ENCODE measurements at regions not wholly inside any gene's neighbourhood (a gene's known extent, or its start where the extent isn't known, plus 50 kb on each side); places are given as distances from the start of the nearest gene placed in this dataset.
"Not testable (repeated sequence)": the region's sequence is repeated elsewhere in the genome, so short reads cannot be mapped to it uniquely, and the experiment has no call there.

DNA sequence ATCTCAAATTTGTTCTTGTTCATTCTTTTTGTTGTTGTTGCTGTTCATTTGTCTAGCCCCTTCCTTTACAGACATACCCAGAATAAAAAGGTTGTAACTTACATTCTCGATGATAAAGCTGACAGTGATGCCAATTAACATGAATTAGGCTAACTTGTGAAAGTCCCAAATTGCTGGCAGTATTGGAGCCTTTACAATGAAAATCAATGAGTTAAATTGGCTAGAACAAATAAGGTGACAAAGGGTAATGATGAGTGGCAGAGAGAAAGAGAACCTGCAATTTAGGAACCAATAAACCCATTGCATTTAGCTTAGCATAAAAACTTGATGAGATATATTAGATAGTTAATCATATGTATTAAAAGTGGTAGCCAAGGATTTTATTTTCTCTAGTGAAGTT, 521.0 kb downstream of the ADCYAP1 start:
- peak; percentile 59 for DNase-seq

DNA sequence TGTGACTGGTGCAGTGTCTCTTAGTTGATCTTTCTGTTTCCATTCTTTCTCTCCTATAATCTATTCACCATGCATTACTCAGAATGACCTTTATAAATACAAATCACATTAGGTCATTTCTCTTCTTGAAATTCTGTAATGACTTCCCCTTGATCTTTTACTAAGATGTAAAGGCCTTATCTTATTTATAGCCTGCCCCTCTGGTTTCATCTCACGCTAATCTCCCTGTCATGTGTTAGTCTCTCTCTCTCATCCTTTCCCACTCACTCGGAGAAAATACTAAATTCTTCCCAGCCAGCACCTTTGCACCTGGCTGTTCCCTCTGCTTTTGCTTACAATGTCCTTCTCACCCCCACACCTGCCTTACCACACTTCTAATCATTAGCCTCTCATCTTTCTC, 530.8 kb downstream of the ADCYAP1 start:
- DNase-seq: no peak

DNA sequence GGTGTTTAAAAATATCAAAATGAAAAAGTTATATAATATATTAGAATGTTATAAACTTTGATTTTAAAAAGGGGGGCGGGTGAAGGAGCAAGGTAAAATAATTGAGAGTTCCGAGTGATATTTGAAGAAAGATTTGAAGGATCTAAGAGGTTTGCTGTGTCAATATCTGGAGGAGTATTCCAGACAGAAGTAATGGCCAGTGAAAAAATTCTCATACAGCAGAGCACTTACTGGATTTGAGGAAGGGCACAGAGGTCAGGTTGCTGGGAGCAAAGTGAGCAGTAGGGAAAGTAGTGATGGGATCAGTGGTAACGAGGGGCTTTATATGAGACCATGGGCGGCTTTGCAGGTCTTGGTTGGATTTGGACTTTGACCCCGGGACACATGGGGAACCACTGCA, 531.5 kb downstream of the ADCYAP1 start:
- no peak for DNase-seq

DNA sequence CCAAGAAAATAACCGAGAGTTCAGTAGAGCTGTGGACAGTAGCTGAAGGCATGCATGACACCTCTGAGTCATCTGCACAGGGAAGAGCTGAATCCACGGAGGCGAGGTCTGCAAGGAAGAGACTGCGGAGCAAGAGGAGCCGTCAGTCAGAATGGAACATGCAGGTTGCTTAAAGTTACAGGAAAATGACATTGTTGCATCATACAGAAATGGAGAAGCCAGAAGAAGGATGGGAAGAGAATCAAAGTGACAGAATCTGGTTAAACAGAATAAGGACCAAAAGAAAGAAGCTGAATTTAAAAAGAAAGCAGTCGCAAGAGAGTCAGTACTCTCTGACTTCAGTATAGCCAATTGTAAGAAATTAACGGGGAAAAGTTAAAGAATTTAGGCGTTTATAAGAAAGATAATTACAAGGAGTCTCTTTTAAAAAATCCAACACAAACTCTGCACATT, 533.8 kb downstream of the ADCYAP1 start:
- DNase-seq: no peak

DNA sequence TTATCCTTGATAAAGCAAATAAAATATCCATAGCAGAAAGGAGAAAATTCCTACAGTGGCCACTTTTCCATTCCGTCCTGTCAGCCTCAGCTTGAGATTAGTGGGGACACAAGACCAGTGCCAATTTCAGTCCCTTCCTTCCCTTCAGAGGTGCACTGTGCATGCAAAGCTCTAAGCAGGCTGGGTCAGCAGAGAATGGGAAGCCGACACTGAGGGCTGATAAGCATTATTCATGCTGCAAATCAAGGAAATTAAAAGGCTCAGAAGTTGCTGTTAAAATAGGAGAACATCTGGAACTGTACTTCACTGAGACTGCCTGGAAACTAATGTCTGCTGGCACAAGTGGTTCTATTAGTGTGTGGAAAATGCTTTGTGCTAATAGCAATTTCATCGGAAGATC, 534.3 kb downstream of the ADCYAP1 start:
- no peak for DNase-seq

DNA sequence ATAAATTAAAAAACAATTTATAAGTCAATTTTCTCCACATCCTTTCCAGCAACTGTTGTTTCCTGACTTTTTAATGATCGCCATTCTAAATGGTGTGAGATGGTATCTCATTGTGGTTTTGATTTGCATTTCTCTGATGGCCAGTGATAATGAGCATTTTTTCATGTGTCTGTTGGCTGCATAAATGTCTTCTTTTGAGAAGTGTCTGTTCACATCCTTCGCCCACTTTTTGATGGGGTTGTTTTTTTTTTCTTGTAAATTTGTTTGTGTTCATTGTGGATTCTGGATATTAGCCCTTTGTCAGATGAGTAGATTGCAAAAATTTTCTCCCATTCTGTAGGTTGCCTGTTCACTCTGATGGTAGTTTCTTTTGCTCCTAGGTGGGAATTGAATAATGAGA, 539.4 kb downstream of the ADCYAP1 start:
- not testable (repeated sequence) for DNase-seq

DNA sequence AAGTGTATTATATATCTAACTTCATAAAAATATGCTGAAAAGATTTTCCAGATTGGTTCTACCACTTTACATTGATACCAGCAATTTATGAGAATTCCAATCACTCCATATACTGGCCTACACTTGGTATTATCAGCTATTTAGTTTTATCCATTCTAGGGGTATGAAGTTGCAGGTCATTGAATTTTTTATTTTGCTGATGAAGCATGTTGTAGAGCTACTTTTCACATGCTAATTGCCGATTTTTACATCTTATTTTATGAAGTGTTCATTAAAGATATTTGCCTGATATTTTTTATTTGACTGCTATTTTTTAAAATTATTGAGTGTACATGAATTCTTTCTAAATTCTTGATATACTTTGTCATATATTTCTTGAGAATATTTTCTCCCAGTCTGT, 542.1 kb downstream of the ADCYAP1 start:
- DNase-seq: no peak

DNA sequence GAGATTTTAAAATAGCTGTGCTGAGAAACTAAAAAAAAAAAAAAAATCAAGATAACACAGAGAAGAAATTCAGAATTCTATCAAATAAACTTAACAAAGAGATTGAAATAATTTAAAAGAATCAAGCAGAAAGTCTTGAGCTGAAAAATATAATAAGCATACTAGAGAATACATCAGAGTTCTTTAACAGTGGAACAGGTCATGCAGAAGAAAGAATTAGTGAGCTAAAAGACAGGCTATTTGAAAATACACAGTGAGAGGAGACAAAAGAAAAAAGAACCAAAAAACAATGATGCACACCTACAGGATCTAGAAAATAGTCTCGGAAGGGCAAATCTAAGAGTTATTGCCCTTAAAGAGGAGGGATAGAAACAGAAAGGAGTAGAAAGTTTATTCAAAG, 548.1 kb downstream of the ADCYAP1 start:
- DNase-seq: no peak

DNA sequence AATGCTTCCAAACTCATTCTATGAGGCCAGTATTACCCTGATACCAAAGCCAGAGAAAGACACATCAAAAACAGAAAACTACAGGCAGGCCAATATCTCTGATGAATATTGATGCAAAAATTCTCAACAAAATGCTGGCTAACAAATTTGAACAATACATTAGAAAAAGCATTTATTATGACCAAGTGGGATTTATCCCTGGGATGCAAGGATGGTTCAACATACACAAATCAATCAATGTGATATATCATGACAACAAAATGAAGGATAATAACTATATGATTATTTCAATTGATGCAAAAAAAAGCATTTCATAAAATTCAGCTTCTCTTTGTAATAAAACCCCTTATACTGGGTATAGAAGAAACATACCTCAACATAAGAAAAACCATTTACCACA, 550.9 kb downstream of the ADCYAP1 start:
- no peak for DNase-seq

DNA sequence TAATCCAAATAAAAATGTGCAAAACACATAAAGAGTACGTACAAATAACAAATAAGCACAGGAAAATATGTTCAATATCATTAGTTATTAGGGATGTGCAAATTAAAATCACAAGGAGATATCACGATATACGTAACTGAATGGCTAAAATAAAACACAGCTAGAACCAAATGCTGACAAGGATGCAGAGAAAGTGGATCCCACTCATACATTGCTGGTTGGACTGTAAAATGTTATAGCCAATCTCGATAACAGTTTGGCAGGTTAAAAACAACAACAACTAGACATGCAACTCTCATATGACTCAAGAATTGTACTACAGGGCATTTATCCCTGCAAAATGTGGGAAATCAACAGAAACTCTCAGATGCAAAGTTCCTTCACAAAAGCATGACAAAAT, 553.9 kb downstream of the ADCYAP1 start:
- no peak for DNase-seq

DNA sequence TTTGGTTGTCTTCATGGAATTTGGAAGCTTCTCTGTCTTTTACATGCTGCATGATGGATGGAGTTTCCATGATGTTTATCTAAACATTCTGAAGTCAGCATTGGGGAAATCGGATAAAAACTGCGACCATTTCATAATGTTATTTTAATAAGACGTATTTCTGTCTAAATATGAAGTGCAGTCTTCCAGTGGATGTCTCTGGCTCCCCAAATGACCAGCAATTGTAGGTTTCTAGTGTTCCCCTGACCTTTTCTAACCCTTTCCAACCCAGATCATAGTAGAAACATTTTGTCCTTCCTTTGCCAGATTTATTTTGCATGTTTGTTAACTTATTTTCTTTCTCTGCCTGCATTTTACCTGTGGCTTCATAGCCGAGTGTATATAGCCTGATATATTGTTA, 559.3 kb downstream of the ADCYAP1 start:
- no peak for DNase-seq

DNA sequence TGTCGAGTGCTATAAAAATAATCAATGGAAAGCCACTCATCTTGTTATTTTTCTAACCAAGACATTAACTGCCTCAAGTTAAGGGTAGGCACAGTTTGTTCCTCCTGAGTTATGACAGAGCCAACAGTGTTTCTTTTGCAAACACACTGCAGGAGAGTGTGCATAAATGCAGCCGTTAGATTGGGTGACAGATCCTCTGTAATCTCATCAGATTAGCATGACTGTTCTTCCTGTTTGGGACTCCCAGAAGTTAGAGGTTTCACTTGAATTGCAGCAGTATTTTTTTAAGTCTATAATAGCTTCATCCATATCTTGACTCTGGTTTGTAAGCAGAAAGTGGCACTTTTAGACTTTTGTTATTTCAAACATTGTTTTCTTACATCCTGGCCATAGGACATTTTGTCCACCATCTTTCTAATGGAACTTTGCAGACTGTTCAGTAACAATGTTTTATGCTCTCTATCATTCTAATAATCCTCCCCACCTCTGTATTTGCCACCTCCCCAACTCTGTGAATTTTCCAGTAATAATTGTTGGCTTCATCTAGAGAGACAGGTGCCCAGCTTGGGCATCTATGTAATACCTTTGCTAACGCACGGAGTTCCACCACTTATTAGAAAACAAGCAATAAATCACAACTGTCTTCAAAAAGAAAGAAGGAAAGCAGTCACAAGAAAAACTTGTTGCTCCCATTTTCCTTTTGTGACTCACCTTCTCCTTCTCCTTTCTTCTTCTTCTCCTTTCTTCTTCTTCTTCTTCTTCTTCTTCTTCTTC, 560.0 kb downstream of the ADCYAP1 start:
- DNase-seq: no peak

DNA sequence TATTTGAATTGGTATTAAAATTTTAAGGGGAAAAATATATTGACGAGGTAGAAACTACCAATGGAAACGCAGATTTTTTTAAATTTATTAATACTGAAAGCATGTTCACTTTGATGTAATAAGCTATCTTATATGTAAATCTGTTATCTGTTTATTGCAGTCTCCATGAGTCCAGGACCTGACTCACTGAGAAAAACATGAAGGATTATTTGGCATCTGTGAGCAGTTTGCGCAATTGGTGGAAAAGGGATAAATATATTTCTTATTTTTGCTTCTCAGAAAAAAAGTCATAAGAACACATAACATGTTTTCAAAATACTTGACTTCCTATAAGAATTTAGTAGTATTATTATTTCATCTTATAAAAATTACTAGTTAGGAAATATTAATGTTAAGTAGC, 561.4 kb downstream of the ADCYAP1 start:
- no peak for DNase-seq

DNA sequence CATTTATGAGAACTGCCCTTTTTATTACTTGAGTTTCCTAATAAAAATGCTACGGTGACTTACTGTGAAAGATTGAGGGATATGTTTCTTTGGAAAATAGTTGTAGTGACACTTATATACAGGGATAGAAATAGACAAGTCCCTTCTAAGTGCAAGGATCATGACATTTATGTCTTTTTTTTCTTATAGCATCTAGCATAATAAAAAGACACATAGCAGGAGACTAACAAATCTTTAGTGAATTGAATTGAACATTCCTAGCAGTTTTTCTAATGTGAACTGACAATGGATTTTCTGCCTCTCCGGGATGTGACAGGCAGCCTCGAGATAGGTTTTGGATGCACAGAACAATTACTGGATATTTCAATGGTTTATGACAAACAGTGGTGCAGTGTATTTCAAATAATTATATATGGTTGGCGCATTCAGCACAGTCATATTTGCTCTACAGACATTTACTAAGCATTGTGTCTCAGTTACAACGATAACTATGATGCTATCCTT, 562.8 kb downstream of the ADCYAP1 start:
- DNase-seq: no peak

DNA sequence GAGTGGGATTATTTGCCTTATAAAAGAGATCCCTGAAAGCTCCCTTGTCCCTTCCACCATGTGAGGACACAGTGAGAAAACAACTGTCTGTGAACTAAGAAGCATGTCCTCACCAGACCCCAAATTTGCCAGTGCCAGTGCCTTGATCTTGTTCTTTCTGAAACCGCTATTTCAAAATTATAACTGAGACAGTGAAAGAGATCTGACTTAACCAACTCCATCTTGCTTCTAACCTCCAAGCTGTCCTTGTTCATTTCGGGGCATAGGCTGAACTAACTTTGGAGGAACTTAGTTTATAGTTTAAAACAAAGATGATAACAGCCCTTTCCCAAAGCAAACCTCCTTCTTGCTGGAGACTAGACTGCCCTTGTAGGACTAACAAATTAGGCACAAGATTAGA, 563.9 kb downstream of the ADCYAP1 start:
- DNase-seq: no peak

DNA sequence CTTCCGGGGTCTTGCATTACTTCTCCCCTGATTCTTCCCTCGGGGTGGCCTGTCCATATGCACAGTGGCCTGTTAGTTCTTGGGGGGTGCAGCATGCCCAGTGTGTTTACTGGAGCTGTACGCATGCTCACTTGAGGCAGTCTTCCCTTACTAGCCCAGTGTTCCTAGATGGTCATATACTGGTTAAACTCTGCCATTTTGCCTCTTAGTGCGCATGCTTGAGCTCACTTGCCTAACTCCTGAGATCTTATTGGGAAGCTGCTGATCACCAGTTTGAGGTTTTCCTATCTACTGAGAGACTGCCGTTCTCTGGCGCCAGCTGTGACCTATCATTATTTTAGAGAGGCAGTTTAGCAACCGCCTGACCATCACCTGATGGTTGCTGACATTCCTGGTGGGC, 571.2 kb downstream of the ADCYAP1 start:
- DNase-seq: no peak

DNA sequence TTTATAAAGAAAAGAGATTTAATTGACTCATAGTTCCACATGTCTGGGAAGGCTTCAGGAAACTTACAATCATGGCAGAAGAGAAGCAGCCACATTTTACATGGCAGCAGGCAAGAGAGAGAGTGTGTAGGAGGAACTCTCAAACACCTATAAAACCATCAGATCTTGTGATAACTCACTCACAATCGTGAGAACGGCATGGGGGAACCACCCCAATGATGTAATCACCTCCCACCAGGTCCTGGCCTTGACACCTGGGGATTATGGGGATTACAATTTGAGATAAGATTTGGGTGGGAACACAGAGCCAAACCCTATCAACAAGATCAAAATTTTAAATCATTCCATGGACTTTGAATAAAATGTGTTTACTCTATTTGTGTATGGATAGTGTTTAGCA, 575.6 kb downstream of the ADCYAP1 start:
- no peak for DNase-seq

DNA sequence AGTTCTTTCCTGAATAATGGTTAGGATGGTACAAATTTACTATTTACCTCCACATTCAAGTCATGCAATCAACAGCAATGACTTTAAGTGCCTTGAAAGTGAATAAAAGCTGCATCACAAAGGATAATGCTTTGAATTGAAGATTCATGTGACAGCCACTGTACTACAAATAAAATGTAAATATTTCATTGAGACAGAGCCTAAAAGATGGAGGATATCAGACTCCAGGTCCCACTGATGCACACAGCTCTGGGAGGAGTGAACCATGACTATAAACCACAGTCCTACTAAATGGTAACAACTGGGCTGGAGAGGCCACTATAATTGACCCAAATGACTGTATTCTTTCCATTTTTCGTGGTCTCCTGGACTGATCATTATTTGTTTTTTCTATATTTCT, 576.9 kb downstream of the ADCYAP1 start:
- no peak for DNase-seq

DNA sequence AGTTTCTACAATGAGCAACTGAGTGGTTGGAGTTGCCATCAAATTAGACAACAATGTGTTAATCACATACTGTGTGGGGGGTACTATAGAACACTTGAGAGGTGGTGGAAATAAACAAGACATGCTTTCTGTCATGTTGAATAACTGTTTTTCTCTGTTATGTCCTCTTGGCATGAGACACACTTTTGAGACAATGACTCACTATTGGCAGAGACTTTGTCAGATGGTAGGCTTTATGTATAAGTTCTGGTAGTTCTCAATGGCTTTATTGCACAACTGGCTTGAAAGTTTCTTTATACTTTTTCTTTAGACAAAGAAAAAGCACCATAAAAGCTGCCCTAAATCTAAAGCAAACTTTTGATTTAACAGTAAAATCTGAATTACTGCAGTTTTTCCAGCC, 578.7 kb downstream of the ADCYAP1 start:
- no peak for DNase-seq

DNA sequence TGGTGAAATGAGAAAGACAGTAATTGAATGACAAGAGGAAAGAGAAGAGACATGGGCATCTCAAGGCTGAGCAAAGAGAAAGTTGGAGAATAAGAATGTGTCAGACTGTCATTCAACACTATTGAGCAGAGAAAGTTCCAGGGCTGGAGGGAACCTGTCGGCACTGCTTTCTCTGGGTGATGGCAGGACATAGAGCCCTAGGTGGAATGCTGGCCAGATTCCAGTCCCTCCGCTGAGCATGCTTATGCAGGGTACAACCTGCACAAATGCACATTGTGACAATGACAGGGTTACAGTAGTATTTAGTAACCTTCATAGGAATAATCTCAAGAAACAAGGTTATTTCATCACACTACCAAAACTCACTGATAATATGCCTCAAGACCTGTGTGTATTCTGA, 582.8 kb downstream of the ADCYAP1 start:
- no peak for DNase-seq

DNA sequence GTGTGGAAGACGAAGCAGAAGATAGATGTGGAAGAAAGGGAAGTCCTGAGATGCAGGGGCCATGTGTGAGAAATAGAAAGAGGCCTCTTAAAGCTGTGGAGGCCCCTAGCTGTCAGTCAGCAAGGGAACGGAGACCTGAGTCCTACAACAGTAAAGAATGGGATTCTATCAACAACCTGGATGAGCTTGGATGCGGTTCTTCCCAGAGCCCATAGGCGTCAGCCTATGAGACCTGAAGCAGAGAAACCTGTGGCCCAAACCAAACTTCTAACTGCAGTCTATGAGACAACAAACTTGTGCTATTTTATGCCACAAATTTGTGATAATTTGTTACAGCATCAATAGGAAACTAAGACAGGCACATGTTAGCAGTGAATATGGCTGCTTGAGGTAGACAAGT, 583.7 kb downstream of the ADCYAP1 start:
- DNase-seq: no peak

DNA sequence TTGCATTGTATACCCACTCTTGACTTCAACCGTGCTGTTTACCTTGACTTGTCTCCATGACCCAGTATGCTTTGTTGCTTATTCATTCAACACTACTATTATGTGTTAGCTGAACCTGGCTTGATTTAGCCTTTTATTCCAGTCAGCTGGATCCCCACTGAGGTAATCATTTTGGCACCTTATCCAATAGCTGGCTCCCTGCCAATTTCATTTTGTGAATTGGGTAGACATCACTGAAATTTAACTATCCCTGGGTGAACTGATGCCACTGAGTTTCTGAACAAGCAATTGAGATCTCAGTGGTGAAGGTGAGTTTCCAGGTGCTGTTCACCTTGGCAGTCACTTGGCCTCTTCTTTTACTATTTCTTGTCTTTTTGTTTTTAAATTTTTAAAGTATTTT, 584.3 kb downstream of the ADCYAP1 start:
- DNase-seq: peak; percentile 92

DNA sequence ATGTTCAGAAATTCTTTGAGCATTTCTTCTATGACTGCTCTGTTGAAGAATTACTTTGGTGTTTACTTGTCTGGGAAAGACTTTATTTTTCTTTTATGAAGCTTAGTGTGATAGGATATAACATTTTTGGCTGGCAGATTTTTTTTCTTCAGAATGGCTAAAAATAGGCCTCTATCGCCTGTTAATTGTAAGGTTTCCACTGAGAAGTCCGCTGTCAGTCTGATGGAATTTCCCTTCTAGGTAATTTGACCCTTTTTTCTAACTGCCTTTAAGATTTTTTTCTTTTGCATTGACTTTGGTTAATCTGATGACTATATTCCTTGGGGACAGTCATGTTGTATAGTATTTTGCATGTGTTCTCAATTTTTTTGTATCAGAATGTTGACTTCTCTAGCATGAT, 590.7 kb downstream of the ADCYAP1 start:
- no peak for DNase-seq

DNA sequence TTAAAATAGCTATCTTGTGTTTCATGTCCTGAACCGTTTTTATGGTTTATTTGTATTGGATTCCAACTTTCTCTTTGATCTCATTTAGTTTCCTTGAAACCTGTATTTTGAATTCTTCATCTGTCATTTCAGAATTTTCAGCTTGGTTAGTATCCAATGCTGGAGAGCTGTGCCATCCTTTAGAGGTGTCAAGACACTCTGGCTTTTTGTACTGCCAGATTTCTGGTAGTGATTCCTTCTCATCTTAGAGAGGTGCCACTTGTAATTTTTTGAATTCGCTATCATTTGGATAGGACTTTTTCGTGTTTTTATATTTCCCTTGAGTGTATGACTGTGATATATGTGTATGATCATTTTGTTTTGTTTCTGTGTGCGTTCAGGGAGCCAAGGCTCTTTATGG, 591.4 kb downstream of the ADCYAP1 start:
- DNase-seq: no peak

DNA sequence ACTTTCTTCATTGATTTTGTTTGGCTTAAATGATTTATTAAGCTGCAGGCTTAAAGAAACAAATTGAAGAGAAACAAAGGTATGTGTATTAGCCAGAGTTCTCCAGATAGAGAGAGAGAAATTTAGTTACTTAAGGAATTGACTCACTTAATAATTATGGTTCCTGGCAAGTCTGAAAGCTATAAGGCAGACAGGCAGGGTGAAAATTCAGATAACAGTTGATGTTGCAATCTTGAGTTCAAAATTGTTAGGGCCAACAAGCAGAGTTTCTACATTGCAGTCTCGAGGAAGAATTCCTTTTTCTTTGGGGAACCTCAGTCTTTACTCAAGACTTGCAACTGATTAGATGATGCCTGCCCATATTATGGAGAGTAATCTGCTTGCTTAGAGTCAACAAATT, 593.5 kb downstream of the ADCYAP1 start:
- no peak for DNase-seq
